ENCODE measurements at regions not wholly inside any gene's neighbourhood (a gene's known extent, or its start where the extent isn't known, plus 50 kb on each side); places are given as distances from the start of the nearest gene placed in this dataset.

GRCh38 chrX:140337263-140337662 is 167.6 kb downstream of the SOX3 start:
- intact Hi-C loops (cut with DNase I), result no loop called here
- H3K4me1 ChIP-seq, result no peaks in the 10 kb centered on the region
- H3K4me3 ChIP-seq, result no peak overlapping the region
- ATAC-seq, result no peak
- H3K27me3 ChIP-seq, result no peaks in the 10 kb centered on the region
- no peak overlapping the region for H3K27ac ChIP-seq
- no peak for TF ChIP-seq CTCF (IDR thresholded peaks at IDR 0.05)
- WGBS, 2 donors, result 94 to 95% methylated on average over 1 of the region's 1 CpG
- no peaks in the 10 kb centered on the region for H3K36me3 ChIP-seq
- H3K9me3 ChIP-seq, result peaks cover 0 to 5% (median 0%) of the 10 kb centered on the region in 11 donors
- no peak for DNase-seq

- 48 to 64% methylated on average over 4 of the region's 4 CpGs for WGBS, 2 donors
- Histone ChIP-seq H3K27ac (no peak overlapping the region), H3K36me3 (no peaks in the 10 kb centered on the region), H3K4me3 (no peak overlapping the region), H3K4me1 (no peaks in the 10 kb centered on the region), H3K9me3 (no peaks in the 10 kb centered on the region), H3K27me3 (no peaks in the 10 kb centered on the region)
- ATAC-seq (no peak), DNase-seq (no peak)
- TF ChIP-seq CTCF (IDR thresholded peaks at IDR 0.05), result no peak
- intact Hi-C loops (cut with DNase I), result no loop called here
These were observed 186.6 kb downstream of the SOX3 start for GRCh38 chrX:140318296-140318695.

GRCh38 chrX:140317462-140317861 is 187.4 kb downstream of the SOX3 start:
- Histone ChIP-seq H3K36me3 (no peaks in the 10 kb centered on the region), H3K4me3 (no peak overlapping the region), H3K9me3 (no peaks in the 10 kb centered on the region), H3K4me1 (no peaks in the 10 kb centered on the region), H3K27me3 (no peaks in the 10 kb centered on the region), H3K27ac (no peak overlapping the region)
- ATAC-seq (no peak), DNase-seq (no peak)
- WGBS, 2 donors, result 63 to 70% methylated on average over 2 of the region's 2 CpGs
- TF ChIP-seq CTCF (IDR thresholded peaks at IDR 0.05), result no peak
- intact Hi-C loops (cut with DNase I), result no loop called here

- no peaks in the 10 kb centered on the region for H3K27me3 ChIP-seq
- DNase-seq (no peak), ATAC-seq (no peak)
- intact Hi-C loops (cut with DNase I), result no loop called here
- H3K27ac ChIP-seq, result no peak overlapping the region
- H3K36me3 ChIP-seq, result no peaks in the 10 kb centered on the region
- peaks cover 0 to 1% (median 0%) of the 10 kb centered on the region in 11 donors for H3K9me3 ChIP-seq
- 79 to 82% methylated on average over 11 of the region's 11 CpGs for WGBS, 2 donors
- TF ChIP-seq CTCF (IDR thresholded peaks at IDR 0.05), result no peak
- no peak overlapping the region for H3K4me3 ChIP-seq
- H3K4me1 ChIP-seq, result no peaks in the 10 kb centered on the region
These were observed 205.7 kb downstream of the SOX3 start for GRCh38 chrX:140298960-140299825.
